GM12873 (cell line): ENCODE measurements at regions not wholly inside any gene's neighbourhood (a gene's known extent, or its start where the extent isn't known, plus 50 kb on each side); places are given as distances from the start of the nearest gene placed in this dataset.

Source experiments
- CTCF ChIP-seq: IDR thresholded peaks from 2 replicates; pipeline ENCODE4 v1.5.1; 2012; ENCODE audit warnings: low read depth, mild to moderate bottlenecking, moderate library complexity, low read length, control low read depth; ENCODE audit not compliant: insufficient read depth; ENCODE audit errors: missing control alignments

GRCh38 chr10:126783806-126784557, 113.5 kb upstream of the C10orf90 start:
- TF ChIP-seq CTCF: no peak

DNA sequence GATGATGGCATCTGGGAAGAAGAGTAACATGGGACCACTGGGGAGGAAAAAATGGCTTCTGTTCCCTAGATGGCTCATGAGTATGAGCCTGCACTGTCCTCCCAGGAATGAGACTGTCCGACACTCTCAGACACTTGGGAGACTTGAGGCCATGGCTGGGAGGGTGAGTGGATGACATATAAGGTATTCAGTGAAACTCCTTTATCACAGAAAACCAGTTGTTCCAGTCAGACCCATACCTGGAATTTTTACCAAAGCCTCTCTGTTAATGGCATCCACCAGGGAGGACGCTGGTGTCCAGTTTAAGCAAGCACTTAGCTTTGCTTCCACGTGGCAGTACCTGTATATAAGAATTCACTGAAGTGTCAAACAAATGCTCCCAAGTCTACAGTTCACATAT, 116.7 kb upstream of the C10orf90 start:
- TF ChIP-seq CTCF: no peak

DNA sequence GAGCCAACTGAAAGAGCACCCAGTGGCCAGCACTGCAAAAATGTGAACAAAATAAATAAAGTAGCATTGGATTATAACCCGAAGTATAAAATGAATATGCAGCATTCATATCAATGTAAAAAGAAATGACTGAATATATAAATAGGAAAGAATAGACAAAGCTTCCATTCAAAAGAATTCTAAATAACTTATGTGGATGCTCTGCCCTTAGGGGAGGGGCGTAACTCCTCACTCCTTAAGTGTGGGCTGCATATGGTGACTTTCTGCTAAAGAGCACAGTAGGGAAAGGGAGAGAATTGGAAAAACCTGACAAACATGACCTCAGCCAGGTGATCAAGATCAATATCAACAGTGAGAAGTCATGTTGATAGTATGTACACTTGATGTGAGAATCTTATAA, 109.9 kb upstream of the DOCK1 start:
- TF ChIP-seq CTCF: no peak

- TF ChIP-seq CTCF: no peak
These were observed 106.6 kb upstream of the DOCK1 start for GRCh38 chr10:126798649-126799048.

GRCh38 chr10:126803394-126803793, 101.8 kb upstream of the DOCK1 start:
- TF ChIP-seq CTCF: no peak

DNA sequence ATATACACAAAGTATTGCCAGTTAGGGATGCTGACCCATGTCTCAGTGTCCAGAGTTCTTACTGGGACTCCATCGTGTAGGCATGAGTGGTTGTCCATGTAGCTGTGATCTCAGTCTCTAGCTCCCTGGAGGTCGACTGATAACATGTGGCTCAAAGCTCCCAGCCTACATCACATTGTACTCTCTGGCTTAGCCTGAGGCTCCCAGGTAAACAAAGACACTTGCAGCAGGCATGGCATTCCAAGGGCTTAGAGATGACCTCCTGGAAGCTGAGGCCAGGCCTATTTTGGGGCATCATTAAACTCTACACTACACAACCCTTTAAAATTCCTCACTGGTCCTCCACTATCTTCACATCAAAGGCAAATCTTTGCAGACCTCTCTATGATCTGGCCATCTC, 100.8 kb upstream of the DOCK1 start:
- no peak for TF ChIP-seq CTCF

GRCh38 chr10:126806498-126806897, 98.7 kb upstream of the DOCK1 start:
- TF ChIP-seq CTCF: no peak
